GM12891 (cell line): ENCODE measurements at regions not wholly inside any gene's neighbourhood (a gene's known extent, or its start where the extent isn't known, plus 50 kb on each side); places are given as distances from the start of the nearest gene placed in this dataset.

Experiments
- POLR2A ChIP-seq: IDR thresholded peaks from 2 replicates; pipeline ENCODE4 v1.6.1; 2011; ENCODE audit warnings: low read depth, low read length, control low read depth
- TAF1 ChIP-seq: IDR thresholded peaks from 2 replicates; pipeline ENCODE4 v1.6.1; 2011; ENCODE audit warnings: low read depth, low read length, control low read depth

- TF ChIP-seq POLR2A (no peak), TAF1 (no peak)
These were observed 976.3 kb upstream of the FAT3 start for GRCh38 chr11:91248199-91248807.
